ENCODE measurements at regions not wholly inside any gene's neighbourhood (a gene's known extent, or its start where the extent isn't known, plus 50 kb on each side); places are given as distances from the start of the nearest gene placed in this dataset.
"Not testable (repeated sequence)": the region's sequence is repeated elsewhere in the genome, so short reads cannot be mapped to it uniquely, and the experiment has no call there.

GRCh38 chr5:97234380-97234779, 51.3 kb upstream of the RIOK2 start:
- not testable (repeated sequence) for DNase-seq; H3K36me3 ChIP-seq; H3K27ac ChIP-seq; H3K9me3 ChIP-seq (ENCODE audit: severe bottlenecking); H3K4me3 ChIP-seq (ENCODE audit: low read depth, low read length); H3K27me3 ChIP-seq (ENCODE audit: insufficient read depth, low read depth, severe bottlenecking)

GRCh38 chr5:97242341-97242740, 59.3 kb upstream of the RIOK2 start:
- no peak for TF ChIP-seq CTCF (IDR thresholded peaks at IDR 0.05; ENCODE audit: low read depth, low read length)
- no peak for DNase-seq
- Histone ChIP-seq H3K4me3 (ENCODE audit: low read depth, low read length) (no peak overlapping the region), H3K9me3 (ENCODE audit: severe bottlenecking) (no peaks in the 10 kb centered on the region), H3K27ac (no peak overlapping the region), H3K36me3 (no peaks in the 10 kb centered on the region), H3K27me3 (ENCODE audit: insufficient read depth, low read depth, severe bottlenecking) (no peaks in the 10 kb centered on the region)

GRCh38 chr5:97243353-97243752, 60.3 kb upstream of the RIOK2 start:
- Histone ChIP-seq H3K27ac (no peak overlapping the region), H3K4me3 (ENCODE audit: low read depth, low read length) (no peak overlapping the region), H3K9me3 (ENCODE audit: severe bottlenecking) (no peaks in the 10 kb centered on the region), H3K27me3 (ENCODE audit: insufficient read depth, low read depth, severe bottlenecking) (no peaks in the 10 kb centered on the region), H3K36me3 (no peaks in the 10 kb centered on the region)
- DNase-seq: no peak
- no peak for TF ChIP-seq CTCF (IDR thresholded peaks at IDR 0.05; ENCODE audit: low read depth, low read length)

GRCh38 chr5:97245386-97245785, 62.3 kb upstream of the RIOK2 start:
- Histone ChIP-seq H3K9me3 (ENCODE audit: severe bottlenecking) (no peaks in the 10 kb centered on the region), H3K4me3 (ENCODE audit: low read depth, low read length) (no peak overlapping the region), H3K36me3 (no peaks in the 10 kb centered on the region), H3K27ac (no peak overlapping the region), H3K27me3 (ENCODE audit: insufficient read depth, low read depth, severe bottlenecking) (no peaks in the 10 kb centered on the region)
- no peak for DNase-seq
- no peak for TF ChIP-seq CTCF (IDR thresholded peaks at IDR 0.05; ENCODE audit: low read depth, low read length)

GRCh38 chr5:97250113-97250512, 67.1 kb upstream of the RIOK2 start:
- no peak overlapping the region for H3K4me3 ChIP-seq (ENCODE audit: low read depth, low read length)
- no peak for DNase-seq
- TF ChIP-seq CTCF (IDR thresholded peaks at IDR 0.05; ENCODE audit: low read depth, low read length): no peak
- no peaks in the 10 kb centered on the region for H3K27me3 ChIP-seq (ENCODE audit: insufficient read depth, low read depth, severe bottlenecking)
- no peak overlapping the region for H3K27ac ChIP-seq
- H3K9me3 ChIP-seq (ENCODE audit: severe bottlenecking): no peaks in the 10 kb centered on the region
- no peaks in the 10 kb centered on the region for H3K36me3 ChIP-seq

- no peak overlapping the region for H3K4me3 ChIP-seq (ENCODE audit: low read depth, low read length)
- no peak for TF ChIP-seq CTCF (IDR thresholded peaks at IDR 0.05; ENCODE audit: low read depth, low read length)
- no peaks in the 10 kb centered on the region for H3K9me3 ChIP-seq (ENCODE audit: severe bottlenecking)
- no peak for DNase-seq
- H3K36me3 ChIP-seq: no peaks in the 10 kb centered on the region
- H3K27ac ChIP-seq: no peak overlapping the region
- H3K27me3 ChIP-seq (ENCODE audit: insufficient read depth, low read depth, severe bottlenecking): no peaks in the 10 kb centered on the region
These were observed 83.0 kb upstream of the RIOK2 start for GRCh38 chr5:97266076-97266475.
